ENCODE measurements at regions not wholly inside any gene's neighbourhood (a gene's known extent, or its start where the extent isn't known, plus 50 kb on each side); places are given as distances from the start of the nearest gene placed in this dataset.

GRCh38 chr5:114113604-114114003, 248.3 kb upstream of the KCNN2 start:
- H3K4me2 ChIP-seq (ENCODE audit: low read length), result no peak overlapping the region
- no peak overlapping the region for H3K27ac ChIP-seq (ENCODE audit: low read depth, low read length, poor library complexity, severe bottlenecking)
- H3K9me2 ChIP-seq (ENCODE audit: low read depth, low read length), result no peaks in the 10 kb centered on the region
- H3K79me2 ChIP-seq (ENCODE audit: insufficient read depth, low read length), result no peaks in the 10 kb centered on the region
- TF ChIP-seq EZH2 (IDR thresholded peaks at IDR 0.05; ENCODE audit: borderline replicate concordance, low read length) (no peak), CTCF (IDR thresholded peaks at IDR 0.05; ENCODE audit: low read length) (no peak)
- H3K27me3 ChIP-seq (ENCODE audit: insufficient read depth, low read length), result no peaks in the 10 kb centered on the region
- no peaks in the 10 kb centered on the region for H4K20me1 ChIP-seq (ENCODE audit: insufficient read depth, low read length)
- H2AFZ ChIP-seq (ENCODE audit: low read length), result no peak overlapping the region
- H3K4me1 ChIP-seq (ENCODE audit: insufficient read depth, low read length, severe bottlenecking), result no peaks in the 10 kb centered on the region
- H3K36me3 ChIP-seq (ENCODE audit: insufficient read depth, low read length), result no peaks in the 10 kb centered on the region
- H3K9ac ChIP-seq (ENCODE audit: low read length), result no peak overlapping the region
- H3F3A ChIP-seq (ENCODE audit: insufficient read depth, low read length), result no peaks in the 10 kb centered on the region
- H3K9me3 ChIP-seq (ENCODE audit: low read length), result no peaks in the 10 kb centered on the region
- no peak overlapping the region for H3K4me3 ChIP-seq (ENCODE audit: low read depth, low read length, poor library complexity, severe bottlenecking)

DNA sequence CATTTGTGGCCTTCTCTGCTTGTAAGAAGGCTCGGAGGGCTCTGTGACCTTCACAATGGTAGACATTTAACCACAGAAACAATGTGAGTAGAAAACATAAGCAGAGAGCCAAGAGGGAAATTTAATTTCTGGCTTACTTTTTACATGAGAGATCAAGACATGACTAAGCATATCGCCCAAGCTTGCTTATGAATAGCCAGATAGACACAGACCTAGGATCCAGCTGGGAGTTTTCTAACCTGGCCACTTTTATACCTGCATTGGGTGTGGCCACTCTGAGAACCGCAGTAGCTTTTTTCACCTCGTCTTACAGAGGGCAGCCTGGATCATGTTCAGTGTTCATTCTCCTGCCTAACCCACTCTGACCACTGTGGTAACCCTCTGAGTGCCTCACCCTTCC, 244.9 kb upstream of the KCNN2 start:
- Histone ChIP-seq H3K27ac (ENCODE audit: low read depth, low read length, poor library complexity, severe bottlenecking) (no peak overlapping the region), H3K4me1 (ENCODE audit: insufficient read depth, low read length, severe bottlenecking) (no peaks in the 10 kb centered on the region), H3K9me2 (ENCODE audit: low read depth, low read length) (no peaks in the 10 kb centered on the region), H3K27me3 (ENCODE audit: insufficient read depth, low read length) (no peaks in the 10 kb centered on the region), H3K79me2 (ENCODE audit: insufficient read depth, low read length) (no peaks in the 10 kb centered on the region), H3K9ac (ENCODE audit: low read length) (no peak overlapping the region), H3K9me3 (ENCODE audit: low read length) (no peaks in the 10 kb centered on the region), H3K36me3 (ENCODE audit: insufficient read depth, low read length) (no peaks in the 10 kb centered on the region), H3F3A (ENCODE audit: insufficient read depth, low read length) (no peaks in the 10 kb centered on the region), H4K20me1 (ENCODE audit: insufficient read depth, low read length) (no peaks in the 10 kb centered on the region), H3K4me2 (ENCODE audit: low read length) (no peak overlapping the region), H3K4me3 (ENCODE audit: low read depth, low read length, poor library complexity, severe bottlenecking) (no peak overlapping the region), H2AFZ (ENCODE audit: low read length) (no peak overlapping the region)
- TF ChIP-seq EZH2 (IDR thresholded peaks at IDR 0.05; ENCODE audit: borderline replicate concordance, low read length) (no peak), CTCF (IDR thresholded peaks at IDR 0.05; ENCODE audit: low read length) (no peak)

DNA sequence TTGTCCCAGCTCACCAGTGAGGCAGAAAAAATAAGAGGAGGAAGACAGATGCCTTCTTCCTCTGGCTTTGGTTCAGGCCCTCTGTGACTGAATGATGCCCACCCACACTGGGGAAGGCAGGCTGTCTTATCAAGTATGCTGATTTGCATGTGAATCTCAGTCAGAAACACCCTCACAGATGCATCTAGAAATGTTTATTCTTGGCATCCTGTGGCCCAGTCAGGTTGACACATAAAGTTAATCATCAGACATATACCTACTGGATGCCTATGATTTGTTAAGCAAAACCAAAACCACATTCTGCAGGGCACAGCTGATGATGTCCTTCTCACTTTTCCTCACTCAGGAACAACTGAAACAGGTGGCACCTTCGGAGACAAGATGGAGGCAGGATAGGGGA, 243.4 kb upstream of the KCNN2 start:
- no peak overlapping the region for H3K27ac ChIP-seq (ENCODE audit: low read depth, low read length, poor library complexity, severe bottlenecking)
- no peak overlapping the region for H3K4me2 ChIP-seq (ENCODE audit: low read length)
- H3K4me3 ChIP-seq (ENCODE audit: low read depth, low read length, poor library complexity, severe bottlenecking), result no peak overlapping the region
- H3K36me3 ChIP-seq (ENCODE audit: insufficient read depth, low read length), result no peaks in the 10 kb centered on the region
- no peaks in the 10 kb centered on the region for H3F3A ChIP-seq (ENCODE audit: insufficient read depth, low read length)
- H3K9me2 ChIP-seq (ENCODE audit: low read depth, low read length), result no peaks in the 10 kb centered on the region
- TF ChIP-seq CTCF (IDR thresholded peaks at IDR 0.05; ENCODE audit: low read length), result no peak
- TF ChIP-seq EZH2 (IDR thresholded peaks at IDR 0.05; ENCODE audit: borderline replicate concordance, low read length), result no peak
- H3K79me2 ChIP-seq (ENCODE audit: insufficient read depth, low read length), result no peaks in the 10 kb centered on the region
- H3K9me3 ChIP-seq (ENCODE audit: low read length), result no peaks in the 10 kb centered on the region
- H2AFZ ChIP-seq (ENCODE audit: low read length), result no peak overlapping the region
- no peaks in the 10 kb centered on the region for H3K4me1 ChIP-seq (ENCODE audit: insufficient read depth, low read length, severe bottlenecking)
- no peaks in the 10 kb centered on the region for H4K20me1 ChIP-seq (ENCODE audit: insufficient read depth, low read length)
- no peak overlapping the region for H3K9ac ChIP-seq (ENCODE audit: low read length)
- no peaks in the 10 kb centered on the region for H3K27me3 ChIP-seq (ENCODE audit: insufficient read depth, low read length)
